ENCODE measurements at regions not wholly inside any gene's neighbourhood (a gene's known extent, or its start where the extent isn't known, plus 50 kb on each side); places are given as distances from the start of the nearest gene placed in this dataset.

DNA sequence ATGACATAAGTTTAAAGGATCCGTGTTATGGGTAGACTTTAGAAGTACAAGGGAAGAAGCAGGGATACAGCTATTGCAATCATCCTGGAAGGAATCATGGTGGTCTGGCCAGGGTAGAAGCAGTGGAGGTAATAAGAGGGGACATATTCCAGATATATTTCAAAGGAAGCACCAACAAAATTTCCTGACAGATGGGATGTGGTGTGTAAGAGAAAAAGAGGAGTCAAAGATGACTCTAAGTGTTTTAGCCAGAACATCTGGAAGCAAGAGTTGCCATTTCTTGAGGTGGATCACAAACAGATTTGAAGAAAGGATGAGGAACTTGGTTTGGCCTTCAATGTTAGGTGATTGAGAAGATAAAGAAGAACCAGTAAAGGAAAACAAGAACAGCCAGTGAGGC lies 133.1 kb upstream of the CTAGE1 start:
- TF ChIP-seq, protein P1, sequence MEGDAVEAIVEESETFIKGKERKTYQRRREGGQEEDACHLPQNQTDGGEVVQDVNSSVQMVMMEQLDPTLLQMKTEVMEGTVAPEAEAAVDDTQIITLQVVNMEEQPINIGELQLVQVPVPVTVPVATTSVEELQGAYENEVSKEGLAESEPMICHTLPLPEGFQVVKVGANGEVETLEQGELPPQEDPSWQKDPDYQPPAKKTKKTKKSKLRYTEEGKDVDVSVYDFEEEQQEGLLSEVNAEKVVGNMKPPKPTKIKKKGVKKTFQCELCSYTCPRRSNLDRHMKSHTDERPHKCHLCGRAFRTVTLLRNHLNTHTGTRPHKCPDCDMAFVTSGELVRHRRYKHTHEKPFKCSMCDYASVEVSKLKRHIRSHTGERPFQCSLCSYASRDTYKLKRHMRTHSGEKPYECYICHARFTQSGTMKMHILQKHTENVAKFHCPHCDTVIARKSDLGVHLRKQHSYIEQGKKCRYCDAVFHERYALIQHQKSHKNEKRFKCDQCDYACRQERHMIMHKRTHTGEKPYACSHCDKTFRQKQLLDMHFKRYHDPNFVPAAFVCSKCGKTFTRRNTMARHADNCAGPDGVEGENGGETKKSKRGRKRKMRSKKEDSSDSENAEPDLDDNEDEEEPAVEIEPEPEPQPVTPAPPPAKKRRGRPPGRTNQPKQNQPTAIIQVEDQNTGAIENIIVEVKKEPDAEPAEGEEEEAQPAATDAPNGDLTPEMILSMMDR (IDR thresholded peaks at IDR 0.05) = no peak
- no peak for TF ChIP-seq POLR2A (IDR thresholded peaks at IDR 0.05)
